Lung (tissue), 11 donors: ENCODE measurements at regions not wholly inside any gene's neighbourhood (a gene's known extent, or its start where the extent isn't known, plus 50 kb on each side); places are given as distances from the start of the nearest gene placed in this dataset.
"Not testable (repeated sequence)": the region's sequence is repeated elsewhere in the genome, so short reads cannot be mapped to it uniquely, and the experiment has no call there.

Source experiments
- ATAC-seq: fragments of 200-7000 bp; cut with Tn5 transposase; one replicate; pipeline ENCODE4 v1.9.1; 2020; ENCODE audit warnings: moderate number of reproducible peaks; ENCODE audit not compliant: insufficient read depth, low FRiP score
- DNase-seq, 3 donors: peaks; one replicate each; pipeline ENCODE4 v3.0.0-alpha.2; 2013 to 2017
- H3K27ac ChIP-seq, 2 donors: one replicate each; pipeline ENCODE4 v1.5.1; 2013; ENCODE audit warnings: mild to moderate bottlenecking in 2 of 2, moderate library complexity in 2 of 2, control low read depth in 1 of 2, inconsistent platforms in 1 of 2, low read depth in 1 of 2, low read length in 1 of 2
- H3K27me3 ChIP-seq, 3 donors: one replicate each; pipeline ENCODE4 v1.5.1; 2013; ENCODE audit warnings: low read length in 2 of 3; ENCODE audit not compliant: control insufficient read depth in 3 of 3, insufficient read depth in 3 of 3
- H3K36me3 ChIP-seq, 4 donors: one replicate each; pipeline ENCODE4 v1.5.1; 2013; ENCODE audit warnings: low read length in 4 of 4, mild to moderate bottlenecking in 1 of 4, moderate library complexity in 1 of 4; ENCODE audit not compliant: control insufficient read depth in 4 of 4, insufficient read depth in 4 of 4
- H3K4me1 ChIP-seq, 5 donors: one replicate each; pipeline ENCODE4 v1.5.1; 2013; ENCODE audit warnings: low read length in 5 of 5, mild to moderate bottlenecking in 2 of 5, moderate library complexity in 1 of 5; ENCODE audit not compliant: control insufficient read depth in 5 of 5, insufficient read depth in 5 of 5
- H3K4me3 ChIP-seq: one replicate; pipeline ENCODE4 v1.5.1; 2013; ENCODE audit warnings: mild to moderate bottlenecking, control low read depth, moderate library complexity
- H3K9ac ChIP-seq, 2 donors: one replicate each; pipeline ENCODE4 v1.5.1; 2013; ENCODE audit warnings: low read length in 2 of 2, control low read depth in 1 of 2; ENCODE audit not compliant: insufficient read depth in 1 of 2
- H3K9me3 ChIP-seq, 4 donors: one replicate each; pipeline ENCODE4 v1.5.1; 2013; ENCODE audit warnings: low read length in 3 of 4, mild to moderate bottlenecking in 1 of 4, moderate library complexity in 1 of 4; ENCODE audit not compliant: control insufficient read depth in 4 of 4, insufficient read depth in 3 of 4
- WGBS, 2 donors: extraction: QIAGEN DNeasy Blood & Tissue Kit; methylation state at CpG; one replicate each; pipeline ENCODE4 v1.1.7; 2013; 5-methylcytosine and 5-hydroxymethylcytosine counted together
- TF ChIP-seq, protein P1 (sequence below): IDR thresholded peaks from 2 replicates; pipeline ENCODE4 v1.5.1; 2012; ENCODE audit warnings: mild to moderate bottlenecking; ENCODE audit errors: control extremely low read depth, extremely low read depth
- donor health status: control.
- donor health status: control.
- donor health status: Bipolar disorder and iron deficiency.
- donor health status: healthy.
- donor health status: DM: yes; HTN: yes; CAD: no.

DNA sequence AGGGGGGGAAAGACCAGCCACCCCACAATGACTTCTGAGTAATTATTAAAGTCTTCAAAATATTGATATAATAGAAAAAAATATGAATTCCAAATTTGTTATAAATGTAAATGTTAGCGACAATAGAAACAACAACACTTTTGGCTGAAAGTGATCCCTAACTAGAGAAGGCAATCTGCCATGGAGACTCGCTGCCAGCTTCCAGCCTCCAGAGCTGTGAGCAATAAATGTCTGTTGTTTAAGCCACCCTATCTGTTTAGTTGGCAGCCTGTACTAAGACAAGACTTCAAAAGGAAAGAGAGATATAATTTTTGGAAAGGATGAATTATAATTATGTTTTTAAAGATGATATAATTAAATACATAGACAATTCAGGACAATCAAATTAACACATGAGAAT lies 130.8 kb upstream of the HSFY2 start:
- Histone ChIP-seq H3K9ac (no peak overlapping the region), H3K27ac (no peak overlapping the region), H3K4me3 (no peak overlapping the region), H3K36me3 (no peaks in the 10 kb centered on the region), H3K9me3 (no peaks in the 10 kb centered on the region), H3K4me1 (no peaks in the 10 kb centered on the region), H3K27me3 (no peaks in the 10 kb centered on the region)
- 82% methylated on average over 2 of the region's 2 CpGs; no CpG with 5 or more reads in 1 of the 2 donors for WGBS, 2 donors
- ATAC-seq (no peak), DNase-seq (peak in 1 of 3 donors; percentile 52)
- TF ChIP-seq, protein P1, sequence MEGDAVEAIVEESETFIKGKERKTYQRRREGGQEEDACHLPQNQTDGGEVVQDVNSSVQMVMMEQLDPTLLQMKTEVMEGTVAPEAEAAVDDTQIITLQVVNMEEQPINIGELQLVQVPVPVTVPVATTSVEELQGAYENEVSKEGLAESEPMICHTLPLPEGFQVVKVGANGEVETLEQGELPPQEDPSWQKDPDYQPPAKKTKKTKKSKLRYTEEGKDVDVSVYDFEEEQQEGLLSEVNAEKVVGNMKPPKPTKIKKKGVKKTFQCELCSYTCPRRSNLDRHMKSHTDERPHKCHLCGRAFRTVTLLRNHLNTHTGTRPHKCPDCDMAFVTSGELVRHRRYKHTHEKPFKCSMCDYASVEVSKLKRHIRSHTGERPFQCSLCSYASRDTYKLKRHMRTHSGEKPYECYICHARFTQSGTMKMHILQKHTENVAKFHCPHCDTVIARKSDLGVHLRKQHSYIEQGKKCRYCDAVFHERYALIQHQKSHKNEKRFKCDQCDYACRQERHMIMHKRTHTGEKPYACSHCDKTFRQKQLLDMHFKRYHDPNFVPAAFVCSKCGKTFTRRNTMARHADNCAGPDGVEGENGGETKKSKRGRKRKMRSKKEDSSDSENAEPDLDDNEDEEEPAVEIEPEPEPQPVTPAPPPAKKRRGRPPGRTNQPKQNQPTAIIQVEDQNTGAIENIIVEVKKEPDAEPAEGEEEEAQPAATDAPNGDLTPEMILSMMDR: no peak

DNA sequence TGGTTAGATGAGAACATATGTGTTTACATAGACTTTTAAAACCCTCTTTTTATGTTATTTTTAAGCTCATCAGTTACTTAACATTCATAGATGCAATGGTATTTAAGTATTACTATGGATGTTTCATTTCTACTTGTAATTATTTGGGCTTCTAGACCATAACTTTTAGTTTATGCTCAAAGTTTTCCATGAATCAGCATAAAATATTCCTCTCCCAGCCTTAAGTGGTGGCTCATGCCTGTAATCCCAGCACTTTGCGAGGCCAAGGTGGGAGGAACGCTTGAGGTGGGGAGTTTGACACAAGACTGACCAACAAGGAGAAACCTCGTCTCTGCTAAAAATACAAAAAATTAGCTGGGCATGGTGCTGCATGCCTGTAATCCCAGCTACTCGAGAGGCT lies 118.5 kb upstream of the HSFY2 start:
- ATAC-seq (no peak), DNase-seq (no peak)
- H3K9me3 ChIP-seq: no peaks in the 10 kb centered on the region
- TF ChIP-seq, protein P1: no peak
- no peaks in the 10 kb centered on the region for H3K36me3 ChIP-seq
- no peak overlapping the region for H3K4me3 ChIP-seq
- H3K4me1 ChIP-seq: no peaks in the 10 kb centered on the region
- H3K27ac ChIP-seq: no peak overlapping the region
- H3K27me3 ChIP-seq: no peaks in the 10 kb centered on the region
- 97% methylated on average over 4 of the region's 4 CpGs; no CpG with 5 or more reads in 1 of the 2 donors for WGBS, 2 donors
- no peak overlapping the region for H3K9ac ChIP-seq

GRCh38 chrY:18889548-18889947 lies 116.0 kb upstream of the HSFY2 start:
- 100% methylated on average over 2 of the region's 2 CpGs; no CpG with 5 or more reads in 1 of the 2 donors for WGBS, 2 donors
- Histone ChIP-seq H3K9ac (no peak overlapping the region), H3K4me1 (no peaks in the 10 kb centered on the region), H3K36me3 (no peaks in the 10 kb centered on the region), H3K27me3 (no peaks in the 10 kb centered on the region), H3K4me3 (no peak overlapping the region), H3K9me3 (no peaks in the 10 kb centered on the region), H3K27ac (no peak overlapping the region)
- ATAC-seq: no peak
- TF ChIP-seq, protein P1: no peak
- DNase-seq: no peak

GRCh38 chrY:18884748-18885147 lies 111.2 kb upstream of the HSFY2 start:
- TF ChIP-seq, protein P1: no peak
- no peaks in the 10 kb centered on the region for H3K4me1 ChIP-seq
- no peaks in the 10 kb centered on the region for H3K9me3 ChIP-seq
- no peak overlapping the region for H3K4me3 ChIP-seq
- no peaks in the 10 kb centered on the region for H3K27me3 ChIP-seq
- H3K27ac ChIP-seq: no peak overlapping the region
- no peaks in the 10 kb centered on the region for H3K36me3 ChIP-seq
- DNase-seq (no peak), ATAC-seq (no peak)
- no peak overlapping the region for H3K9ac ChIP-seq
- 88% methylated on average over 2 of the region's 2 CpGs; no CpG with 5 or more reads in 1 of the 2 donors for WGBS, 2 donors

- WGBS, 2 donors: no CpG with 5 or more reads among the region's 6 CpGs
- not testable (repeated sequence) for ATAC-seq, DNase-seq, H3K4me1 ChIP-seq, H3K36me3 ChIP-seq, H3K9me3 ChIP-seq, H3K9ac ChIP-seq, H3K27ac ChIP-seq, H3K4me3 ChIP-seq, H3K27me3 ChIP-seq
These were observed 95.6 kb upstream of the HSFY2 start for GRCh38 chrY:18869145-18869544.
